ENCODE measurements at regions not wholly inside any gene's neighbourhood (a gene's known extent, or its start where the extent isn't known, plus 50 kb on each side); places are given as distances from the start of the nearest gene placed in this dataset.
"Not testable (repeated sequence)": the region's sequence is repeated elsewhere in the genome, so short reads cannot be mapped to it uniquely, and the experiment has no call there.

DNA sequence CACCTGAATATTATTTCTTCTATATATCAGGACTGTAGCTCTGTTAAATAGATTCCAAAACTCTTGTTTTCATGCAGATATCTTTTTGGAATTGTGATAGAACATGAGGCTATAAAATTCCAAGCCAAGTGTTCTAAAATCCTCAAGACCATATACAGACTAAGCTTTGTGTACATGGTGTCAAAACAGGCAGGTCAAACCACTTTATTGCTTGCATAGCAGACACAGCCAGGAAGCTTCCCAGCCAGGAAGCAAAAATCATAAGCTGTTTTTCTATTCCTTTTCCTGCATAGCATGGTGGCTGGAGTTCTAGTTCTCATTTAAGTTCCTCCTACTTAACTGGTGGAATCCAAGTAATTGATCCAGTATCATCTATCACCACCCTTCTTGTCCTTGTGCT is 353.3 kb downstream of the PAX1 start:
- Histone ChIP-seq H3K4me1 (ENCODE audit: control insufficient read depth in 1 of 2, insufficient read depth in 1 of 2, low read depth in 1 of 2, low read length in 1 of 2) (no peaks in the 10 kb centered on the region), H3K36me3 (no peaks in the 10 kb centered on the region)

DNA sequence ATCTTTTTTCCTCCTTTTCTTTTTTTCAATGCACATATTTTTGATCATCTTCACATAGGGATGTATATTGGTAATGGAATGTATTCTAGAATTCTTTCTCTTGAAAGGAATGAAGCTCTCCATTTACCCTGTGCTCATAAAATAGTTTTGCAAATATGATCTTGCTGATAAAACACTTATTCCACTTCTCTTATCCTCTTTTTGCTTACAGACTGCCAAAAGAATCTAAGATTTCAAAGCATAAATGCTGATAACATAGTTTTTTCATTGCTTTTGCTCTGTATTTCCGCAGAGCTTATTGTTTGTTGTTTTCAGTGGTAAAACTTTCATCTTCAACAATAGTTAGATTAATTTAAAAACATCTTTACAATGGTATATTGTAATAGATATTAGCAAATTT is 350.5 kb downstream of the PAX1 start:
- no peak for TF ChIP-seq CTCF (IDR thresholded peaks at IDR 0.05)
- H3K9me3 ChIP-seq, result no peaks in the 10 kb centered on the region
- no peak overlapping the region for H3K27ac ChIP-seq
- H3K4me1 ChIP-seq (ENCODE audit: control insufficient read depth in 1 of 2, insufficient read depth in 1 of 2, low read depth in 1 of 2, low read length in 1 of 2), result no peaks in the 10 kb centered on the region
- no peaks in the 10 kb centered on the region for H3K36me3 ChIP-seq
- no peak overlapping the region for H3K4me3 ChIP-seq (ENCODE audit: low read depth in 1 of 2, low read length in 1 of 2)
- no peaks in the 10 kb centered on the region for H3K27me3 ChIP-seq

More for the DNA sequence above, 353.3 kb downstream of the PAX1 start:
- no peaks in the 10 kb centered on the region for H3K9me3 ChIP-seq
- no peak overlapping the region for H3K4me3 ChIP-seq (ENCODE audit: low read depth in 1 of 2, low read length in 1 of 2)
- no peak overlapping the region for H3K27ac ChIP-seq
- H3K27me3 ChIP-seq, result no peaks in the 10 kb centered on the region
- no peak for TF ChIP-seq CTCF (IDR thresholded peaks at IDR 0.05)

- Histone ChIP-seq H3K4me1 (ENCODE audit: control insufficient read depth in 1 of 2, insufficient read depth in 1 of 2, low read depth in 1 of 2, low read length in 1 of 2) (no peaks in the 10 kb centered on the region), H3K36me3 (no peaks in the 10 kb centered on the region), H3K27me3 (no peaks in the 10 kb centered on the region), H3K9me3 (no peaks in the 10 kb centered on the region), H3K4me3 (ENCODE audit: low read depth in 1 of 2, low read length in 1 of 2) (no peak overlapping the region), H3K27ac (no peak overlapping the region)
- no peak for TF ChIP-seq CTCF (IDR thresholded peaks at IDR 0.05)
These were observed 346.7 kb downstream of the PAX1 start for GRCh38 chr20:22052025-22052650.

GRCh38 chr20:22045956-22046507 is 340.6 kb downstream of the PAX1 start:
- H3K27me3 ChIP-seq; H3K4me1 ChIP-seq (ENCODE audit: control insufficient read depth in 1 of 2, insufficient read depth in 1 of 2, low read depth in 1 of 2, low read length in 1 of 2); H3K36me3 ChIP-seq: not testable (repeated sequence)

DNA sequence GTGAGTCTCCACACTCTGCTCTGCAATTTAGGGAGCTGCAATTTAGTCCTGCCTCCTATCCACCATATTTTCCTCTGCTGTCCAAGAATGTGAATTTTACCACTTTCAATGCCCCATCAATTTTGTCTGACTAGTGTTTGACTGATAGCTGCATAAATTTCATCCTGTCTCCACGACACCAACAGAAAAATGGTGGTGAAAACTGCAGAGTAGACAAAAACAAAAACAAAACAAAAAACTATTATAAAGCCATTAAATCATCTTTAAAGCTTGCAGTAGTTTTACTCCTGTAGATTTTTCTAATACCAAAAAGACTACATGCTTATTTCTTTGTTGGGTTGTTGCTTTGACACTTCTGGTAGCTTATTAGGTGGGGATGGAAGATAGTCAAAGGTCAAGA is 322.0 kb downstream of the PAX1 start:
- Histone ChIP-seq H3K27me3 (no peaks in the 10 kb centered on the region), H3K4me3 (ENCODE audit: low read depth in 1 of 2, low read length in 1 of 2) (no peak overlapping the region), H3K4me1 (ENCODE audit: control insufficient read depth in 1 of 2, insufficient read depth in 1 of 2, low read depth in 1 of 2, low read length in 1 of 2) (no peaks in the 10 kb centered on the region), H3K27ac (no peak overlapping the region), H3K36me3 (no peaks in the 10 kb centered on the region), H3K9me3 (no peaks in the 10 kb centered on the region)
- no peak for TF ChIP-seq CTCF (IDR thresholded peaks at IDR 0.05)

More at GRCh38 chr20:22045956-22046507, 340.6 kb downstream of the PAX1 start:
- not testable (repeated sequence) for H3K27ac ChIP-seq; H3K4me3 ChIP-seq (ENCODE audit: low read depth in 1 of 2, low read length in 1 of 2); H3K9me3 ChIP-seq

DNA sequence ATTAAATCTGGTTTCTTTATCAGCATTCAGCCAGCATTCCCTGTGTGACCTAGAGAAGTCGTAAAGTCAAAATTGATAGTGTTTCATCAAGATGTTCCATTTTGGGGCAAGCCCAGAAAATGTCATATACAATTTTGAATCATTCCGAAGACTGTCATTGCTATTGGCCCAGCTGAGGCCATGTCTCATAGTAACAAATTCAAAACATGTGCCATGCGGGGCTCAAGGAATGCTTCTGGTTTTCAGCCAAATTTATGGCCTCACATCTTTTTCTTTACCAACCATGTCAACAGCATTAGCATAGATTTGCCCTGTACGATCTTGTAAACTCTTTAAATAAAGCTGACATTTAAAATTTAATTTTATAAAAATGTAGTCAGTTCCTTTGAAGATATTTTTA is 314.7 kb downstream of the PAX1 start:
- Histone ChIP-seq H3K27me3 (no peaks in the 10 kb centered on the region), H3K27ac (no peak overlapping the region), H3K4me3 (ENCODE audit: low read depth in 1 of 2, low read length in 1 of 2) (no peak overlapping the region), H3K4me1 (ENCODE audit: control insufficient read depth in 1 of 2, insufficient read depth in 1 of 2, low read depth in 1 of 2, low read length in 1 of 2) (no peaks in the 10 kb centered on the region), H3K36me3 (no peaks in the 10 kb centered on the region), H3K9me3 (no peaks in the 10 kb centered on the region)
- TF ChIP-seq CTCF (IDR thresholded peaks at IDR 0.05), result no peak

Data from neutrophil (primary cell).